Activated CD8-positive, alpha-beta T cell treated with anti-CD3 and anti-CD28 coated beads for 36 hours (primary cell): ENCODE measurements at regions not wholly inside any gene's neighbourhood (a gene's known extent, or its start where the extent isn't known, plus 50 kb on each side); places are given as distances from the start of the nearest gene placed in this dataset.

ENCODE experiments used
- ATAC-seq: fragments of 200-7000 bp; cut with Tn5 transposase; one replicate; pipeline ENCODE4 v1.10.0; 2021; ENCODE audit warnings: mild to moderate bottlenecking, moderate library complexity
- CTCF ChIA-PET: fragments of 350-600 bp; sonication (Branson Sonifier 250); formaldehyde crosslinking; loops from one replicate; lab custom pipeline; 2021; ENCODE audit warnings: antibody characterized with exemption; lab: Charles Lee
- POLR2A ChIA-PET: fragments of 350-600 bp; sonication (Branson Sonifier 250); formaldehyde crosslinking; loops from one replicate; lab custom pipeline; 2021; ENCODE audit warnings: antibody characterized with exemption; lab: Charles Lee
- DNase-seq: peaks from one replicate; pipeline ENCODE4 v3.0.0-alpha.2; 2020
- H3K27ac Mint-ChIP-seq: one replicate; pipeline ENCODE4 v1.8.0; 2021; ENCODE audit warnings: mild to moderate bottlenecking, mixed read lengths
- H3K27me3 Mint-ChIP-seq: one replicate; pipeline ENCODE4 v1.8.0; 2021; ENCODE audit warnings: mixed read lengths
- H3K36me3 Mint-ChIP-seq: one replicate; pipeline ENCODE4 v1.8.0; 2021; ENCODE audit warnings: low read depth, mixed read lengths
- H3K4me1 Mint-ChIP-seq: one replicate; pipeline ENCODE4 v1.8.0; 2021; ENCODE audit warnings: low read depth, mixed read lengths
- H3K4me3 Mint-ChIP-seq: one replicate; pipeline ENCODE4 v1.8.0; 2021; ENCODE audit warnings: mild to moderate bottlenecking, moderate library complexity, mixed read lengths
- H3K9me3 Mint-ChIP-seq: one replicate; pipeline ENCODE4 v1.8.0; 2021; ENCODE audit warnings: mixed read lengths
- CTCF ChIP-seq: fragments of 200-600 bp; IDR thresholded peaks from one replicate; pipeline ENCODE4 v1.8.0; 2022; ENCODE audit warnings: antibody characterized with exemption, mild to moderate bottlenecking
- intact Hi-C: fragments of 100-400 bp; cut with micrococcal nuclease; formaldehyde crosslinking; loops from one replicate; pipeline ENCODE4 v1.10.0; 2022

- no peaks in the 10 kb centered on the region for H3K27me3 Mint-ChIP-seq
Measured at GRCh38 chr16:59597269-59597668, 863.2 kb upstream of the GOT2 start.

DNA sequence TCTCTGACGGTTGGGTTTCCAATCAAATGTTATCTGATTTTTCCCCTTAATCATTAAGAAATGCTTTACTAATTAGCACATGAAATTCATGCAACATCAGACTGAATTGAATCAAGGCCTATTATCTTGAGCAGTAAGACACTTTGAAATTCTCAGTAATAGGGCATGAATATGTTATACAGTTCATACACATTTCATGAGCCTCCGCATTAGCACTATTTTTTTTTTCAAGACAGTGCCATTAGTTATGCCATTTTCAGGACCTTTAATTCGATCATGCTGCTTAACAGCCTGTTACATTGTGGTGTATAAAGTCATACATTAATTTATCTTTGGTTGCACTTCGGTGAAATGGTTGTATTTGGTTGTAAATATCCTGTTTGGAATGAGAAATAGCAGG lies 862.6 kb upstream of the GOT2 start:
- Mint-ChIP-seq H3K9me3 (no peaks in the 10 kb centered on the region), H3K4me1 (no peaks in the 10 kb centered on the region), H3K27ac (no peak overlapping the region), H3K36me3 (no peaks in the 10 kb centered on the region), H3K27me3 (no peaks in the 10 kb centered on the region), H3K4me3 (no peak overlapping the region)
- intact Hi-C loops: no loop called here
- CTCF ChIA-PET: no interaction called here
- TF ChIP-seq CTCF: no peak
- no peak for ATAC-seq
- POLR2A ChIA-PET: no interaction called here
- DNase-seq: no peak

More at GRCh38 chr16:59597269-59597668, 863.2 kb upstream of the GOT2 start:
- no peaks in the 10 kb centered on the region for H3K9me3 Mint-ChIP-seq
- CTCF ChIA-PET: no interaction called here
- TF ChIP-seq CTCF: no peak
- no peak for ATAC-seq
- intact Hi-C loops: no loop called here
- H3K36me3 Mint-ChIP-seq: no peaks in the 10 kb centered on the region
- no peak for DNase-seq
- no peak overlapping the region for H3K4me3 Mint-ChIP-seq
- POLR2A ChIA-PET: no interaction called here
- no peaks in the 10 kb centered on the region for H3K4me1 Mint-ChIP-seq
- no peak overlapping the region for H3K27ac Mint-ChIP-seq

- Mint-ChIP-seq H3K27ac (no peak overlapping the region), H3K9me3 (no peaks in the 10 kb centered on the region), H3K36me3 (no peaks in the 10 kb centered on the region), H3K4me3 (no peak overlapping the region), H3K27me3 (no peaks in the 10 kb centered on the region), H3K4me1 (no peaks in the 10 kb centered on the region)
- CTCF ChIA-PET: no interaction called here
- no peak for ATAC-seq
- POLR2A ChIA-PET: no interaction called here
- TF ChIP-seq CTCF: no peak
- intact Hi-C loops: no loop called here
- DNase-seq: no peak
Measured at GRCh38 chr16:59593194-59593661, 859.1 kb upstream of the GOT2 start.

GRCh38 chr16:59591480-59591879 lies 857.4 kb upstream of the GOT2 start:
- ChIA-PET CTCF (no interaction called here), POLR2A (no interaction called here)
- TF ChIP-seq CTCF: no peak
- H3K4me1 Mint-ChIP-seq: no peaks in the 10 kb centered on the region
- ATAC-seq (no peak), DNase-seq (no peak)
- no peak overlapping the region for H3K27ac Mint-ChIP-seq
- intact Hi-C loops: no loop called here
- no peak overlapping the region for H3K4me3 Mint-ChIP-seq
- no peaks in the 10 kb centered on the region for H3K36me3 Mint-ChIP-seq
- H3K27me3 Mint-ChIP-seq: no peaks in the 10 kb centered on the region
- no peaks in the 10 kb centered on the region for H3K9me3 Mint-ChIP-seq

DNA sequence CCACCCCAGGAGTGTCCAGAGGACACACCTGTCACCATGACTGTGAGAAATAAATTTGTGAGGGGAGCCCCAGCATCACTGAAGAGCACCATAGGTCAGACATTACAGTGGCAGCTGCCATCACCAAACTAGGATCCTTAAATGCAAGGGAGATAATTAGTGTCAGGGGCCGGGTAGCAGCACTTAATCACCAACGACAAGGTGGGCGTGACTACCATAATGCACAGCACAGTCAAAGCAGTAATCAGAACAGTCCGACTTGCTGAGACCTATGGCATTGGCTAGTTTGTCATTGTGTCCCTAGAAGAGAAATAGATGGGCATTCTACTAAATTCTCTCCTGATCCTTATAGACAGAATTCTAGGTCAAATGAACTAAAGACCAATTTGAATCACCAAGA lies 856.7 kb upstream of the GOT2 start:
- intact Hi-C loops: no loop called here
- no peak for DNase-seq
- H3K36me3 Mint-ChIP-seq: no peaks in the 10 kb centered on the region
- no peak for ATAC-seq
- no peak overlapping the region for H3K27ac Mint-ChIP-seq
- no peaks in the 10 kb centered on the region for H3K27me3 Mint-ChIP-seq
- no peaks in the 10 kb centered on the region for H3K9me3 Mint-ChIP-seq
- ChIA-PET CTCF (no interaction called here), POLR2A (no interaction called here)
- no peak overlapping the region for H3K4me3 Mint-ChIP-seq
- H3K4me1 Mint-ChIP-seq: no peaks in the 10 kb centered on the region
- TF ChIP-seq CTCF: no peak
